Adrenal gland (tissue), 9 donors: ENCODE measurements at regions not wholly inside any gene's neighbourhood (a gene's known extent, or its start where the extent isn't known, plus 50 kb on each side); places are given as distances from the start of the nearest gene placed in this dataset.

Source experiments
- DNase-seq, 7 donors: peaks; one replicate each; pipeline ENCODE4 v3.0.0-alpha.2; 2019 to 2020
- H3K27ac ChIP-seq, 5 donors: fragments of 200-600 bp; sonication (generic) in 4 of 5; 1 replicate in 3 of 5; 2 replicates in 2 of 5; pipeline versions ENCODE4 v1.5.1 to v1.8.0; 2016 to 2020; ENCODE audit warnings: mild to moderate bottlenecking in 1 of 5
- H3K27me3 ChIP-seq: fragments of 200-600 bp; 2 replicates; pipeline ENCODE4 v1.8.0; 2021
- H3K36me3 ChIP-seq, 2 donors: fragments of 200-600 bp; replicated peaks in 1 of 2; 1 replicate in 1 of 2; 2 replicates in 1 of 2; pipeline versions ENCODE4 v1.5.1 to v1.8.0; 2018 to 2022
- H3K4me1 ChIP-seq, 2 donors: fragments of 200-600 bp; replicated peaks in 1 of 2; 1 replicate in 1 of 2; 2 replicates in 1 of 2; pipeline versions ENCODE4 v1.5.1 to v1.8.0; 2018 to 2021
- H3K4me3 ChIP-seq, 4 donors: fragments of 200-600 bp; sonication (generic) in 3 of 4; one replicate each; pipeline ENCODE4 v1.5.1; 2016 to 2018
- H3K9me3 ChIP-seq, 3 donors: fragments of 200-600 bp; sonication (generic) in 1 of 3; replicated peaks in 1 of 3; 1 replicate in 2 of 3; 2 replicates in 1 of 3; pipeline versions ENCODE4 v1.5.1 to v1.8.0; 2016 to 2021
- POLR2A ChIP-seq, 2 donors: fragments of 450-650 bp; IDR thresholded peaks; one replicate each; pipeline ENCODE4 v1.6.1; 2017; ENCODE audit warnings: antibody characterized with exemption in 2 of 2, mild to moderate bottlenecking in 2 of 2, moderate library complexity in 1 of 2
- WGBS, 4 donors: extraction: QIAGEN DNeasy Blood & Tissue Kit in 2 of 4; methylation state at CpG; one replicate each; pipeline versions ENCODE4 v1.1.5 to v1.1.7; 2013 to 2017; 5-methylcytosine and 5-hydroxymethylcytosine counted together
- intact Hi-C, 2 donors: fragments of 100-400 bp; cut with DNase I; formaldehyde crosslinking; loops; one replicate each; pipeline versions ENCODE4 v1.14.1 to v1.15.0; 2022 to 2023
- TF ChIP-seq, protein P1 (sequence below), 6 experiments: fragments of 450-650 bp in 4 of 6; fragments of 200-600 bp in 2 of 6; sonication (generic) in 1 of 6; IDR thresholded peaks; 1 replicate in 5 of 6; 2 replicates in 1 of 6; pipeline versions ENCODE4 v1.5.1 to v1.8.0; 2016 to 2021; ENCODE audit warnings: antibody characterized with exemption in 6 of 6, mild to moderate bottlenecking in 2 of 6, moderate library complexity in 1 of 6
- donor health status: healthy with polysubstance abuse.
- donor health status: Bipolar disorder and iron deficiency.
- donor health status: DM: yes; HTN: yes; CAD: no.
- donor health status: DM: no; HTN: no; CAD: no.
- donor health status: DM: no; HTN: no; CAD: no.

DNA sequence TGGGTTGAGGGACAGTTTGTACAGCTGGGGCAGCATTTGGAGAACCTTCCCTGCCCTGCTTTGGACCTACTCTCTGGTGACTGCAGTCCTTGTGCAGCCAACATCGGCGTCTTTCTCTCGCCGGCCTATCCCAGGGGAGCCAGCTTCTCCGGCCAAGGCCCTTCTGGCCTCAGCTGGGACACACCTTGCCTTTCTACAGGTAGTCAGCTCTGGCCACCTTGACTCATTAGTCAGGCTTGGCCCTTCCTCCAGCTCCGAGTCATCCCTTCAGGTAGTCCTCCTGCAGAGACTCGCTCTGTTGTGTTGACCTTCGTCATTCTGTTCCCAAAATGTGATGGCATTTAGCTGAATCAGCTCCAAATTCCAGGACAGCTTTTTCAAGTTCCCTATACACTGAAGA, 145.0 kb upstream of the CHST15 start:
- TF ChIP-seq, protein P1, sequence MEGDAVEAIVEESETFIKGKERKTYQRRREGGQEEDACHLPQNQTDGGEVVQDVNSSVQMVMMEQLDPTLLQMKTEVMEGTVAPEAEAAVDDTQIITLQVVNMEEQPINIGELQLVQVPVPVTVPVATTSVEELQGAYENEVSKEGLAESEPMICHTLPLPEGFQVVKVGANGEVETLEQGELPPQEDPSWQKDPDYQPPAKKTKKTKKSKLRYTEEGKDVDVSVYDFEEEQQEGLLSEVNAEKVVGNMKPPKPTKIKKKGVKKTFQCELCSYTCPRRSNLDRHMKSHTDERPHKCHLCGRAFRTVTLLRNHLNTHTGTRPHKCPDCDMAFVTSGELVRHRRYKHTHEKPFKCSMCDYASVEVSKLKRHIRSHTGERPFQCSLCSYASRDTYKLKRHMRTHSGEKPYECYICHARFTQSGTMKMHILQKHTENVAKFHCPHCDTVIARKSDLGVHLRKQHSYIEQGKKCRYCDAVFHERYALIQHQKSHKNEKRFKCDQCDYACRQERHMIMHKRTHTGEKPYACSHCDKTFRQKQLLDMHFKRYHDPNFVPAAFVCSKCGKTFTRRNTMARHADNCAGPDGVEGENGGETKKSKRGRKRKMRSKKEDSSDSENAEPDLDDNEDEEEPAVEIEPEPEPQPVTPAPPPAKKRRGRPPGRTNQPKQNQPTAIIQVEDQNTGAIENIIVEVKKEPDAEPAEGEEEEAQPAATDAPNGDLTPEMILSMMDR (IDR thresholded peaks at IDR 0.05), result no peak
- no peak for TF ChIP-seq POLR2A (IDR thresholded peaks at IDR 0.05)
- Histone ChIP-seq H3K9me3 (no peaks in the 10 kb centered on the region), H3K27me3 (no peaks in the 10 kb centered on the region), H3K36me3 (no peaks in the 10 kb centered on the region), H3K4me3 (no peak overlapping the region), H3K27ac (no peak overlapping the region), H3K4me1 (no peaks in the 10 kb centered on the region)
- intact Hi-C loops, result no loop called here
- peak in 1 of 7 donors; percentile 39 for DNase-seq
- WGBS, 4 donors, result 70 to 85% (median 83%) methylated on average over 8 of the region's 8 CpGs

DNA sequence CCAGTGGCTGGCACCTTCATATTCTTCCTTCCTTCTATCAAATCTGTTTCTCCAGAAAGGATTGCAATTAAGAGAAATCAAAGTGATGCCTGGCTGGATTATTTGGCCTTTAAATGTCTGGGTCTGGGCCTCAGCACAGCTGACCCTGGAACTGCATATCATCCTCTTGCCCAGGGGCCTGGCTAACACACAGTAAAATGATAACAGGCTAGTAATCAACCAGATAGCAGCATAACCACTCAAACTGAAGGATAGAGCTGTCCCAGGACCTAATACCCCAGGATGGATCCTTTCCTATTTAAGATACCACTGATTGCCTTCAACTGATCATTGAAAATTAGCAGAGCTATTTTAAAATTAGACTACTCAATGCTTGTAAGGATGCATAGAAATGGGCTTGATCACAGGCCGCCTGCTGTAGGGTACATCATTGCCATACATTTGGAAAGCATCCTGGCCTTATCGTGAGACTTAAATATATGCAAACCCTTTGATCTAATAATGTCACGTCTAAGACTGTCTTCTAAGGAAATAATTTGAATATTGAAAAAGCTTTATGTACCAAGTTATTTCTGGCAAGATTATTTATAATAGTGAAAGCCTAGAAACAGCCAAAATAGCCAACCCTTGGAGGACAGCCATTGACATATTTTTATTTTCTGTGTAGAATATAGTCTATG, 144.0 kb upstream of the CHST15 start:
- intact Hi-C loops, result no loop called here
- no peak overlapping the region for H3K4me3 ChIP-seq
- peaks cover 0 to 6% of the 10 kb centered on the region in 2 donors for H3K4me1 ChIP-seq
- no peak for DNase-seq
- H3K27ac ChIP-seq, result no peak overlapping the region
- no peaks in the 10 kb centered on the region for H3K9me3 ChIP-seq
- no peaks in the 10 kb centered on the region for H3K27me3 ChIP-seq
- TF ChIP-seq, protein P1 (IDR thresholded peaks at IDR 0.05), result no peak
- TF ChIP-seq POLR2A (IDR thresholded peaks at IDR 0.05), result no peak
- WGBS, 4 donors, result 67 to 76% (median 70%) methylated on average over 3 of the region's 3 CpGs
- no peaks in the 10 kb centered on the region for H3K36me3 ChIP-seq

DNA sequence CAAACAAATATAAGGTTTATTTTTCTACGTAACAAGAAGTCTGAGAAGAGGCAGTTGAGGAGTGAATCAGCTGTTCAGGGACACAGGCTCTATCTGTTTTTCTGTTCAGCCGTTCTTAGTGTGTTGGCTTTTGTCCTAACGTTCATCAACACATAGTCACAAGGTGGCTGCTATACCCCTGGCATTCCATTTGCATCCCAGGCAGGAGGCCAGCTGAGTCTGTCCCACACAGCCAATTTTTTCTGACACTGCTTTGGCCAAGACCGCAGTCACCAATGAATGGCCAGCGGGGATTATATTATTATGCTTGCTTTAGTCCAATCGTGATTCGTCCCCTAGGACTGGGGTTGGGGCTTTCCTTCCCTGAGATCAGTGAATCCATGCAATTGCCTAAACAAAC, 143.4 kb upstream of the CHST15 start:
- no peaks in the 10 kb centered on the region for H3K27me3 ChIP-seq
- TF ChIP-seq, protein P1 (IDR thresholded peaks at IDR 0.05), result no peak
- no peak for TF ChIP-seq POLR2A (IDR thresholded peaks at IDR 0.05)
- WGBS, 4 donors, result 78 to 87% (median 82%) methylated on average over 6 to 7 of the region's 7 CpGs
- peaks cover 0 to 8% of the 10 kb centered on the region in 2 donors for H3K4me1 ChIP-seq
- no peaks in the 10 kb centered on the region for H3K36me3 ChIP-seq
- H3K27ac ChIP-seq, result no peak overlapping the region
- no peaks in the 10 kb centered on the region for H3K9me3 ChIP-seq
- intact Hi-C loops, result no loop called here
- peak in 1 of 7 donors; percentile 29 for DNase-seq
- no peak overlapping the region for H3K4me3 ChIP-seq

DNA sequence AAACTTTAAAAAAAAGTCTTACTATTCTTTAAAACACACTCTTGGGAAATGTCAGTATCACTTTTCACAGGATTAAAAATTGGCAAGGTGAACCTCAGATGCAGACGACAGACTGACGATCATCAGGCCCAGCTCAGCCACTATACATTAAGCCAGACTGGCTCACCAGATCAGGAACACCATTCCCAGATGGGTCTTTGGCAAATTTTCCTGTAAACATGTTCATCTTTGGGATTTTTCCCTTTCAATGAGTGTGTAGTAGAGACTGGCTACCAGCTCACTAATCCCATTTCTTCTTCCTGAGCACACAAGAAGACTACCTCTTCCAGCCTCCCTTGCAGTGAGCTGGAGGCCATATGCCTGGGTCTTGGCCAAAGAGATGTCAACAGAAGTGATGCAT, 142.7 kb upstream of the CHST15 start:
- Histone ChIP-seq H3K27ac (no peak overlapping the region), H3K9me3 (no peaks in the 10 kb centered on the region), H3K4me1 (peaks cover 0 to 8% of the 10 kb centered on the region in 2 donors), H3K27me3 (no peaks in the 10 kb centered on the region), H3K36me3 (no peaks in the 10 kb centered on the region), H3K4me3 (no peak overlapping the region)
- 75 to 93% (median 84%) methylated on average over 2 of the region's 2 CpGs for WGBS, 4 donors
- no peak for TF ChIP-seq POLR2A (IDR thresholded peaks at IDR 0.05)
- TF ChIP-seq, protein P1 (IDR thresholded peaks at IDR 0.05), result no peak
- intact Hi-C loops, result no loop called here
- DNase-seq, result peak in 1 of 7 donors; percentile 13
